Prostate gland (tissue), 2 donors: ENCODE measurements at regions not wholly inside any gene's neighbourhood (a gene's known extent, or its start where the extent isn't known, plus 50 kb on each side); places are given as distances from the start of the nearest gene placed in this dataset.

ENCODE experiments used
- DNase-seq: peaks from one replicate; pipeline ENCODE4 v3.0.0-alpha.2; 2019; ENCODE audit warnings: low spot score
- H3K27ac ChIP-seq, 2 donors: fragments of 200-600 bp; sonication (generic); 2 replicates each; pipeline ENCODE4 v1.5.1; 2017 to 2019
- H3K27me3 ChIP-seq: fragments of 200-600 bp; sonication (generic); replicated peaks from 2 replicates; pipeline ENCODE4 v1.5.1; 2019; ENCODE audit not compliant: insufficient read depth
- H3K36me3 ChIP-seq, 2 donors: fragments of 200-600 bp; sonication (generic); 1 replicate in 1 of 2; 2 replicates in 1 of 2; pipeline versions ENCODE4 v1.5.1 to v1.8.1; 2017 to 2019
- H3K4me1 ChIP-seq: fragments of 200-600 bp; sonication (generic); replicated peaks from 2 replicates; pipeline ENCODE4 v1.5.1; 2019
- H3K4me3 ChIP-seq, 2 donors: fragments of 200-600 bp; sonication (generic); 2 replicates each; pipeline ENCODE4 v1.5.1; 2017 to 2019
- H3K9me3 ChIP-seq: fragments of 200-600 bp; sonication (generic); 2 replicates; pipeline ENCODE4 v1.5.1; 2017
- POLR2A ChIP-seq: fragments of 450-650 bp; IDR thresholded peaks from one replicate; pipeline ENCODE4 v1.6.1; 2016; ENCODE audit warnings: antibody characterized with exemption, mild to moderate bottlenecking
- POLR2AphosphoS5 ChIP-seq: sonication (generic); formaldehyde crosslinking; IDR thresholded peaks from one replicate; pipeline ENCODE4 v1.6.1; 2017; ENCODE audit warnings: antibody characterized with exemption
- WGBS: methylation state at CpG from one replicate; pipeline ENCODE4 v1.1.5; 2018; 5-methylcytosine and 5-hydroxymethylcytosine counted together
- intact Hi-C: fragments of 100-400 bp; cut with DNase I; formaldehyde crosslinking; loops from one replicate; pipeline ENCODE4 v1.14.2; 2022
- small RNA-seq, 2 donors: library from RNA; depleted of rRNA; stranded (forward); fragments of <200 nt; gene quantifications; one replicate each; pipeline ENCODE3, GENCODE V24; 2016
- TF ChIP-seq, protein P1 (sequence below), 4 experiments: fragments of 200-600 bp in 2 of 4; fragments of 450-650 bp in 2 of 4; sonication (generic) in 2 of 4; IDR thresholded peaks; 1 replicate in 3 of 4; 2 replicates in 1 of 4; pipeline ENCODE4 v1.5.1; 2016 to 2019; ENCODE audit warnings: antibody characterized with exemption in 4 of 4, mild to moderate bottlenecking in 2 of 4, moderate library complexity in 2 of 4

DNA sequence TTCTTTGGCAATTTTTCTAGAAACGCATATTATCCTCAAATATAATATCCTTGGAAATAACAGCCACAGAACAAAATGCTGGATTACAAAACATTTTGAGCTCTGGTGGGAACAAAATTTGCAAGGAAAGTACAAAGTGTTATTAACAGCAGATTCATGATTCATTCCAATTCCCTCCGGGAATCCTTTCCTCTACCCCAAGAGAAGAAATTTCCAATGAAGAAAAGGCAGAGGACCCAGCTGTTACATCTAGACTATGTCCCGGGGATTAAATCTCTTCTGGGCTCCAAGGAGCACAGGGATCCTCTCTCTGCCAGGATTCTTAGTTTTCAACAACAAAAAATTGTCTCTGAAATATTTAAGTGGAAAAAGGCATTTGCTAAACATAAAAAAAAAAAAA is 51.6 kb upstream of the TMEFF2 start:
- H3K4me1 ChIP-seq, result no peaks in the 10 kb centered on the region
- H3K27me3 ChIP-seq, result no peaks in the 10 kb centered on the region
- H3K36me3 ChIP-seq, result no peaks in the 10 kb centered on the region
- TF ChIP-seq, protein P1, sequence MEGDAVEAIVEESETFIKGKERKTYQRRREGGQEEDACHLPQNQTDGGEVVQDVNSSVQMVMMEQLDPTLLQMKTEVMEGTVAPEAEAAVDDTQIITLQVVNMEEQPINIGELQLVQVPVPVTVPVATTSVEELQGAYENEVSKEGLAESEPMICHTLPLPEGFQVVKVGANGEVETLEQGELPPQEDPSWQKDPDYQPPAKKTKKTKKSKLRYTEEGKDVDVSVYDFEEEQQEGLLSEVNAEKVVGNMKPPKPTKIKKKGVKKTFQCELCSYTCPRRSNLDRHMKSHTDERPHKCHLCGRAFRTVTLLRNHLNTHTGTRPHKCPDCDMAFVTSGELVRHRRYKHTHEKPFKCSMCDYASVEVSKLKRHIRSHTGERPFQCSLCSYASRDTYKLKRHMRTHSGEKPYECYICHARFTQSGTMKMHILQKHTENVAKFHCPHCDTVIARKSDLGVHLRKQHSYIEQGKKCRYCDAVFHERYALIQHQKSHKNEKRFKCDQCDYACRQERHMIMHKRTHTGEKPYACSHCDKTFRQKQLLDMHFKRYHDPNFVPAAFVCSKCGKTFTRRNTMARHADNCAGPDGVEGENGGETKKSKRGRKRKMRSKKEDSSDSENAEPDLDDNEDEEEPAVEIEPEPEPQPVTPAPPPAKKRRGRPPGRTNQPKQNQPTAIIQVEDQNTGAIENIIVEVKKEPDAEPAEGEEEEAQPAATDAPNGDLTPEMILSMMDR (IDR thresholded peaks at IDR 0.05), result no peak
- TF ChIP-seq POLR2AphosphoS5 (no peak), POLR2A (no peak)
- WGBS, result 76% methylated on average over 3 of the region's 3 CpGs
- intact Hi-C loops, result no loop called here
- no peak overlapping the region for H3K4me3 ChIP-seq
- no peaks in the 10 kb centered on the region for H3K9me3 ChIP-seq
- DNase-seq, result no peak
- H3K27ac ChIP-seq, result no peak overlapping the region

DNA sequence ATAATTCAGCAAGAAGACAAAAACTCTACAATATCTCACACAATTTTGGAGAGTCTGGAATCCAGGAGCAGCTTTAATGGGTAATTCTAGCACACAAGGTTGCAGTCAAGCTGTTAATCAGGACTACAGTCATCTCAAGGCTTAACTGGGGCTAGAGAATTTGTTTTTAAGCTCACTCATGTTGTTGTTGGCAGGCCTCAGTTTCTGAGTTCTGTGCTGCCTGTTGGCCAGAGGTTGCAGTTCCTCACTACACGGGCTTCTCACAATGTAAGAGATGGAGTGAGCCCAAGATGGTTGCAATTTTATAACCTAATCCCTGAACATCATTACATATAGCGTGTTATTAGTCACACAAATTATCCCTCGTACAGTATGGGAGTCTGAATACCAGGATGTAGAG is 50.6 kb upstream of the TMEFF2 start:
- no peaks in the 10 kb centered on the region for H3K36me3 ChIP-seq
- H3K4me3 ChIP-seq, result no peak overlapping the region
- H3K27ac ChIP-seq, result no peak overlapping the region
- DNase-seq, result no peak
- H3K9me3 ChIP-seq, result no peaks in the 10 kb centered on the region
- H3K4me1 ChIP-seq, result no peaks in the 10 kb centered on the region
- 86% methylated on average over 3 of the region's 3 CpGs for WGBS
- intact Hi-C loops, result no loop called here
- TF ChIP-seq POLR2AphosphoS5 (no peak), POLR2A (no peak)
- TF ChIP-seq, protein P1 (IDR thresholded peaks at IDR 0.05), result no peak
- no peaks in the 10 kb centered on the region for H3K27me3 ChIP-seq

Small RNA genes in the stretch of these regions (small RNA-seq; reads per million reads assigned to genes)
- gene AC068135.1 (0 reads per million in 2 donors), gene AC074290.1 (0 reads per million in 2 donors), gene RF00017 (0 reads per million in 2 donors), gene RF00273 (0 reads per million in 2 donors), gene RNU6-169P (0 reads per million in 2 donors)
